Esophagus squamous epithelium (tissue), 4 donors: ENCODE measurements at regions not wholly inside any gene's neighbourhood (a gene's known extent, or its start where the extent isn't known, plus 50 kb on each side); places are given as distances from the start of the nearest gene placed in this dataset.

ENCODE experiments used
- CTCF ChIP-seq, 6 experiments: fragments of 450-650 bp in 4 of 6; fragments of 200-600 bp in 2 of 6; sonication (generic) in 2 of 6; IDR thresholded peaks; one replicate each; pipeline ENCODE4 v1.5.1; 2016 to 2019; ENCODE audit warnings: antibody characterized with exemption in 6 of 6, mild to moderate bottlenecking in 4 of 6, moderate library complexity in 4 of 6
- POLR2A ChIP-seq, 4 donors: fragments of 450-650 bp; IDR thresholded peaks; one replicate each; pipeline ENCODE4 v1.6.1; 2017; ENCODE audit warnings: antibody characterized with exemption in 4 of 4, mild to moderate bottlenecking in 4 of 4, moderate library complexity in 3 of 4

DNA sequence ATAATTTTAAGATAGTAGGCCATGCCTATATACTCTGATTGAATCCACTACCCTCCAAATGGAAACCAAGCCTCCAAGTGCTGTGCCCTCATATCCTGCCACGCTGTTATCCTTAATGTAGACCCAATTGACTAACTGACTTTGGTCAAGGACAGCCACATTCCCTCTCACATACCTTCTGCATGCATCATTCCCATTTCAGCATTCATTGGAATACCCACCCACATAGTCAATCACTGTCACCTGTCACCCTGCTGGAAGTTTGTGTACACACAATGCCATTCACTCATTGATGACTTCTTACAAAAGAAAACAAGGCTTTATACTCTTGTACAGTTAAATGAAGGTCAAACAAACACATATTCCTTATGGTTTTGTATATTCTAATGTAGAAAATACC is 221.1 kb upstream of the PBX1 start:
- TF ChIP-seq CTCF (IDR thresholded peaks at IDR 0.05), result no peak
- TF ChIP-seq POLR2A (IDR thresholded peaks at IDR 0.05), result no peak
